ENCODE measurements at regions not wholly inside any gene's neighbourhood (a gene's known extent, or its start where the extent isn't known, plus 50 kb on each side); places are given as distances from the start of the nearest gene placed in this dataset.

DNA sequence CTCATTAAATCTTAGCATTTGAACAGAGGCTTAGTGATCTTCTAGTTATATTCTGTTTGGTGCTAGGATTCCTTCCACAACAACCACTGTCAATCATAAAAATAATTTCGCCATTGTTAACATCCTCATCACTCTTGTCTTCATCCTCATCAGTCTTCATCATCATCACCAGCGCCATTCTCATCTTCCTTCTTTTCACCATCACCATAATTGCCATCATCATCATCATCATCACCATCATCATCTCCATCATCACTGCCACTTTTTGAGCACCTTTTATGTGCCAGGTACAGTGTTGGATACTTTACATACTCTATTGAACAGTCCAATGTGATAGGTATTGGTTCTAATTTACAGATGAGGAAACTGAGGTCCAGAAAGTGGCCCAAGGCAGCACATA, 245.7 kb downstream of the PTPRU start:
- H3K4me3 ChIP-seq (ENCODE audit: control insufficient read depth, low read depth, low read length), result no peak overlapping the region
- TF ChIP-seq, protein P1, sequence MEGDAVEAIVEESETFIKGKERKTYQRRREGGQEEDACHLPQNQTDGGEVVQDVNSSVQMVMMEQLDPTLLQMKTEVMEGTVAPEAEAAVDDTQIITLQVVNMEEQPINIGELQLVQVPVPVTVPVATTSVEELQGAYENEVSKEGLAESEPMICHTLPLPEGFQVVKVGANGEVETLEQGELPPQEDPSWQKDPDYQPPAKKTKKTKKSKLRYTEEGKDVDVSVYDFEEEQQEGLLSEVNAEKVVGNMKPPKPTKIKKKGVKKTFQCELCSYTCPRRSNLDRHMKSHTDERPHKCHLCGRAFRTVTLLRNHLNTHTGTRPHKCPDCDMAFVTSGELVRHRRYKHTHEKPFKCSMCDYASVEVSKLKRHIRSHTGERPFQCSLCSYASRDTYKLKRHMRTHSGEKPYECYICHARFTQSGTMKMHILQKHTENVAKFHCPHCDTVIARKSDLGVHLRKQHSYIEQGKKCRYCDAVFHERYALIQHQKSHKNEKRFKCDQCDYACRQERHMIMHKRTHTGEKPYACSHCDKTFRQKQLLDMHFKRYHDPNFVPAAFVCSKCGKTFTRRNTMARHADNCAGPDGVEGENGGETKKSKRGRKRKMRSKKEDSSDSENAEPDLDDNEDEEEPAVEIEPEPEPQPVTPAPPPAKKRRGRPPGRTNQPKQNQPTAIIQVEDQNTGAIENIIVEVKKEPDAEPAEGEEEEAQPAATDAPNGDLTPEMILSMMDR (IDR thresholded peaks at IDR 0.05; ENCODE audit: control insufficient read depth, insufficient read depth, low read depth, low read length, missing control alignments), result no peak
- no peak for DNase-seq (ENCODE audit: low read depth)

DNA sequence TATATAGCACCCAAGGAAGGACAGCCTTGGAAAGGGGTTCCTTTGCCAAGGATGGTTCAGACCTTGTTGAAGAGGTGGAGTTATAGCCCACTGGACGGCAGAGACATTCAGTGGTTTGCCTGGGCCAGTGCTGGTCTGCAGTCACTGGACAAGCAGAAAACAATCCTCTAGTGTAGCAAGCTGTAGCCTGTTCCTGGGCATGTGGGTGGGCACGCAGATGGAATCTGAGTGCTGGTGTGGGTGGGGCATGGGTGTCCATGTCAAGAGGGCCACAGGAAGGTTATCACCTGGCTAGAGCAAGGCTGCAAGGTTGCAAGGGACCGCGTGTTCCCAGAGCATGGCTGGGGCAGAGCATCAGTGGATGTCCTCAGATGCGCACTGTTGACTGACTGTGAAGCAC, 244.7 kb downstream of the PTPRU start:
- TF ChIP-seq, protein P1 (IDR thresholded peaks at IDR 0.05; ENCODE audit: control insufficient read depth, insufficient read depth, low read depth, low read length, missing control alignments), result no peak
- no peak overlapping the region for H3K4me3 ChIP-seq (ENCODE audit: control insufficient read depth, low read depth, low read length)
- DNase-seq (ENCODE audit: low read depth), result no peak

DNA sequence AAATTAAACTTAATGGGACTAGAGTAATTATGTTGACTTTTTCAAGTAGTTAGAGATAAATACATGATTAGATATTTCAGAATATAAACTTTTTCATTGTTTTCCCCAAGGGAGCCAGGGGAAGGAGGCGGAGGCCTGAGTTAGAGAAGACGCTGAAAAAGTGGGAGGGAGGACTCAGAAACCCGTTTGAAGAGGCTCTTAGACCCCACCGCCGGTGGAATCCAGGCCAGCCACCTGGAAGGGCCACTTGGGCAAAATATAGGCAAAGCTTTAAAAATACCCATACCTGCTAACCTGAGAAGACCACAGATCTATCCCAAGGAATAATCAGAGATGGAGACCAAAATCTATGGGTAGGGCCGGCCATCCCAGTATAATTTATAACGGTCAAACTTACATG, 242.6 kb downstream of the PTPRU start:
- DNase-seq (ENCODE audit: low read depth), result no peak
- no peak overlapping the region for H3K4me3 ChIP-seq (ENCODE audit: control insufficient read depth, low read depth, low read length)
- TF ChIP-seq, protein P1 (IDR thresholded peaks at IDR 0.05; ENCODE audit: control insufficient read depth, insufficient read depth, low read depth, low read length, missing control alignments), result no peak

DNA sequence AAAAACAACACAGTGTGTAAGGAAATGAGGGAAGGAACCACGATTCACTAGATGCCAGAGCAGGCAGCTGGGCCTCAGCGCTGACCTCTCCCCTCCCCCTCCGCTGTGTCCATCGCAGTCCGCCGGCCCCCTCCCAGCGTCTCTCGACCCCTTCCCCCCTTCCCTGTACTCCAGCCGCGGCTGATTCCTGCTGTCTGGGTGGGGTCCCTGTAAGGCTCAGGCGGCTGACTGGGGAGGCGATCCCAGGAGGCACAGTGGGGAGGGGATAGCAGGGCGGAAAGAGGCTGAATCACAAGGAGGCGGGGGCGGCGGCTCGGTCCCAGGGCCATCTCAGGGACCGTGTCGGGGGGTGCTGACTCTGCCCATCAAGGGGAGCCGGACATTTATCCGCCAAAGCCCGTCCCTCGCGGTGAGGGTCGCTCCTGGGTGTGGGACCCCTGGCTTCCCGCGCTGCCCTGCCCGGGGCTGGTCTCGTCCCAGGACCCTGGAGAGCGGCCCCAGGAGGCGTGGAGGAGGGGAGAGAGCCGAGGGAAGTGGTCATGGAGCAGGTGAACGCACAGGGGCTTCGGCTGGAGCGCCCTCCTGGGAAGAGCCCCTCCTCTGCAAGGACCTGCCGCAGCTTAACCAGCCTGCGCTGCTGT, 241.9 kb downstream of the PTPRU start:
- DNase-seq (ENCODE audit: low read depth), result no peak
- H3K4me3 ChIP-seq (ENCODE audit: control insufficient read depth, low read depth, low read length), result no peak overlapping the region
- TF ChIP-seq, protein P1 (IDR thresholded peaks at IDR 0.05; ENCODE audit: control insufficient read depth, insufficient read depth, low read depth, low read length, missing control alignments), result no peak

DNA sequence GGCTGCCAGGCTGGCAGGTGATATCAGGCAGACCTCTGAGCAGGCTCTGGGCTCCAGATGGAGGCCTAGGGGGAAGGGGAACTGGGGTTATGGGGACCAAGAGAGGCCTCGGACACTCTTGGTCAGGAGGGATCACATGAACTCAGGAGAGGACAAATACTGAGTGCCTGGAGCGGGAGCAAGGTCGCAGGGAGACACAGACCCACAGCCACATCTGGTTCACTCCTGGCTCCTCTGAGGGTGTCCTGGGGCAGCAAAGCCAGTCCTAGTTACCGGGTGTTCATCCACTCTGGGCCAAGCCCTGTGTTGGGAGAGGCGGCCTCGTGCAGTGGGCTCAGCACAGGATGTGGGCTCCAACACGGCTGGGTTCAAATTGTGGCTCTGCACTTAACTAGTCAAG, 239.0 kb downstream of the PTPRU start:
- H3K4me3 ChIP-seq (ENCODE audit: control insufficient read depth, low read depth, low read length), result no peak overlapping the region
- TF ChIP-seq, protein P1 (IDR thresholded peaks at IDR 0.05; ENCODE audit: control insufficient read depth, insufficient read depth, low read depth, low read length, missing control alignments), result no peak
- DNase-seq (ENCODE audit: low read depth), result no peak

DNA sequence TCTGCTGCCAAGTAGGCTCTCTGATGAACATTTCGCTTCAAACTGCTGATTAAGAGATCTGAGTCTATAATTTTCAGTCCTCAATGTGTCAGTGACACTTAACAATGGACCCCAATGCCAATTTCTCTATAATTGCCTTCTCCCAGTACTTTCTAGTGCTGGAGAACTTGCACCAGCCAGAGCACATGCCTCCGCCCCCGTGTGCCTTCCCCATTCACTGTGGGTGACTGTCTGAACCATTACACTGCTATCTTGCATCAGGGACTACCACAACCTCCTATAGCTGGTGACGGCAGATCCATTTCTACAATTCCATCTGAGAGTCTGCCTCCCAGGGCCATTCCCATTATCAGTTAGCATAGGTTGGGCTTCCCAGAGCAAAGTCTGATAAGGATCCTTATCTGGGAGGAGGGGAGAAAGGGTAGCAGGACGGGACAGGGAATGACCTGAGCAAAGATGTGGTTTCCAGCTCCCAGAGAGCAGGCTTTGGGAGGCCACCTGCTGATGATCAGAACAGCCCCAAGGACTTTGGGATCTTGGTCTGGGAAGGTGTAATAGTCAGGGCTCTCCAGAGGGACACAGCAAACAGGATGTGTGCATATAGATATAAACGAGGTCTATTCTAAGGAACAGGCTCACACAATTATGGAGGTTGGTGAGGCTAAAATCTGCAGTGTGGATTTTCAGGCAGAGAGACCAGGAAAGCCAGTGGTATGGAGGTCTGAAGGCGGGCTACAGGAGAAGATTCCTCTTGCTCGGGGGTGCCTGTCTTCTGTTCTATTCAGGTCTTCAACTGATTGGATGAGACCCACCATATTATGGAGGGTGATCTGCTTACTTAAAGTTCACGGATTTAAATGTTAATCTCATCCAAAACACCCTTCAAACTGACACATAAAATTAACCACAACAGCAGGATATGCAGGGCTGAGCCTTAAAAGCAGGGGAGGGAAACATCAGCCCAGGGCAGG, 238.2 kb downstream of the PTPRU start:
- no peak for DNase-seq (ENCODE audit: low read depth)
- no peak overlapping the region for H3K4me3 ChIP-seq (ENCODE audit: control insufficient read depth, low read depth, low read length)

More for the DNA sequence above, 238.2 kb downstream of the PTPRU start:
- TF ChIP-seq, protein P1 (IDR thresholded peaks at IDR 0.05; ENCODE audit: control insufficient read depth, insufficient read depth, low read depth, low read length, missing control alignments), result no peak

All from AG09309 (cell line).